Activated CD4-positive, alpha-beta memory T cell treated with anti-CD3 and anti-CD28 coated beads, Interleukin-2, amount 10 ng/mL, durations not matched to agents 7 days and 5 days (primary cell): ENCODE measurements at regions not wholly inside any gene's neighbourhood (a gene's known extent, or its start where the extent isn't known, plus 50 kb on each side); places are given as distances from the start of the nearest gene placed in this dataset.

Experiments
- CTCF ChIA-PET: fragments of 350-600 bp; sonication (Branson Sonifier 250); formaldehyde crosslinking; loops from one replicate; lab custom pipeline; 2021; ENCODE audit warnings: antibody characterized with exemption, inconsistent platforms; lab: Charles Lee
- POLR2A ChIA-PET: fragments of 350-600 bp; sonication (Branson Sonifier 250); formaldehyde crosslinking; loops from one replicate; lab custom pipeline; 2021; ENCODE audit warnings: antibody characterized with exemption; lab: Charles Lee
- DNase-seq: peaks from one replicate; pipeline ENCODE4 v3.0.0-alpha.2; 2020
- H3K27ac Mint-ChIP-seq: one replicate; pipeline ENCODE4 v1.8.0; 2021; ENCODE audit warnings: mild to moderate bottlenecking, mixed read lengths
- H3K27me3 Mint-ChIP-seq: one replicate; pipeline ENCODE4 v1.8.0; 2021; ENCODE audit warnings: mixed read lengths
- H3K36me3 Mint-ChIP-seq: one replicate; pipeline ENCODE4 v1.8.0; 2021; ENCODE audit warnings: low read depth, mixed read lengths
- H3K4me1 Mint-ChIP-seq: one replicate; pipeline ENCODE4 v1.8.0; 2021; ENCODE audit warnings: mixed read lengths
- H3K4me3 Mint-ChIP-seq: one replicate; pipeline ENCODE4 v1.8.0; 2021; ENCODE audit warnings: mild to moderate bottlenecking, mixed read lengths
- H3K9me3 Mint-ChIP-seq: one replicate; pipeline ENCODE4 v1.8.0; 2021; ENCODE audit warnings: mixed read lengths

DNA sequence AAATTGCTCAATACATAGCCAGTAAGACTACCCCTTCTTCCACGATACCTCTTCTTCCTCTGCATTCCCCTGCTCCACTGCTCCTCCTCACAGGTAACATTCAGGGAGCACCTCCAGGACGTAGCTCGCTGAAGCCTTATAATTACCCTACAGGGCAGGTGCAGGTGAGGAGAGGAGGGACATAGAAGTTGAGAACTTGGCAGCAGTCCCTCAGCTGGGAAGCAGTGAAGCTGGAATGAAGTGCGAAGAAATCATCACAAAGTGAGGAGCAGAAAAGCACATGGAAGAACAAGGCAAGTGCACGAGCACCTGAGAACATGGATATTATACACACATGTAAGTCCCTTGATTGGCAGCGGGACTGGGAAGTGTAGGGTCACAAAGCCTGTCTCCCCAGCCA, 118.2 kb downstream of the HSD17B3 start:
- Mint-ChIP-seq H3K4me1 (no peaks in the 10 kb centered on the region), H3K27ac (no peak overlapping the region)
- CTCF ChIA-PET = no interaction called here

DNA sequence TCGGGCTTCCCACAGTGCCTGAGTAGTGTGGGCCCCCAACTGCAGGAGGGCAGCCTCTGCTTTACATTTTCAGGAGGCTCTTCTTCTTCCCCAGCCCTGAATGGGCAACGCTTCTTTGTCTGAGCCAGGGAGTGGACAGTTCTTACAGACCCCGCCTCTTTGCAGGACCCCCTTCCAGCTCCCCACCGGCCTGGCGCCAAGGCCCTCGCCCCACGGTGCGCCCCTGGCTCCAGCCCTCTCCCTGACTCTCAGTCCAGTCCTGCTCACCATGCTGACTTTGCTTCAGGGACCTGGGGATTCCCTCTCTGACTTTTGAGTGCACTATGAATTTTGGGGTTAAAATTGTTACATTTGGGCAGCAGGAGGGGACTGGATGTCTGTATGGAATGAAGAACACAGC, 123.8 kb downstream of the HSD17B3 start:
- H3K4me1 Mint-ChIP-seq = no peaks in the 10 kb centered on the region
- no peak overlapping the region for H3K4me3 Mint-ChIP-seq
- H3K27ac Mint-ChIP-seq = no peak overlapping the region
- CTCF ChIA-PET = no interaction called here
- peaks cover 26% of the 10 kb centered on the region for H3K27me3 Mint-ChIP-seq
- POLR2A ChIA-PET = no interaction called here
- H3K9me3 Mint-ChIP-seq = no peaks in the 10 kb centered on the region
- H3K36me3 Mint-ChIP-seq = no peaks in the 10 kb centered on the region
- DNase-seq = no peak

More for the DNA sequence above, 118.2 kb downstream of the HSD17B3 start:
- POLR2A ChIA-PET = no interaction called here
- Mint-ChIP-seq H3K27me3 (peaks cover 22% of the 10 kb centered on the region), H3K4me3 (no peak overlapping the region), H3K36me3 (no peaks in the 10 kb centered on the region), H3K9me3 (no peaks in the 10 kb centered on the region)
- no peak for DNase-seq

DNA sequence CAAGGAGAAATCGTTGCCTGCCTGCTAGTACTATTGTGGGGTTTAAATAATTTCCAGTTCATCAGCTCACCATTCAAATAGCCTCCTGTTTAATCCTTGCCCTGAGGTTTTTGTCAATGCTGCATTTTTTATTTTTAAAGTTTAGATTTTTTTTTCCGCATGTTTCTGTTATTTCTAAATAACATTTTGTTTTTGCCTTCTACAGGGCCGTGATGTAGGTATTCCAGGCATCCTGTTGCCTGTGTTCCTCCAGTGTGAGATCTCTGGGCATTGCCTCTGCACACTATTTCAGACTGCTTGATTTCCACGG, 124.3 kb downstream of the HSD17B3 start:
- ChIA-PET CTCF (interaction anchor here (1.3 kb wide), 1 partner anchor 33 kb away, joined by 3 read pairs; no protein-coding TSS in a partner anchor), POLR2A (no interaction called here)
- DNase-seq = no peak
- Mint-ChIP-seq H3K4me3 (no peak overlapping the region), H3K9me3 (no peaks in the 10 kb centered on the region), H3K27ac (no peak overlapping the region), H3K36me3 (no peaks in the 10 kb centered on the region), H3K27me3 (peaks cover 26% of the 10 kb centered on the region), H3K4me1 (no peaks in the 10 kb centered on the region)

DNA sequence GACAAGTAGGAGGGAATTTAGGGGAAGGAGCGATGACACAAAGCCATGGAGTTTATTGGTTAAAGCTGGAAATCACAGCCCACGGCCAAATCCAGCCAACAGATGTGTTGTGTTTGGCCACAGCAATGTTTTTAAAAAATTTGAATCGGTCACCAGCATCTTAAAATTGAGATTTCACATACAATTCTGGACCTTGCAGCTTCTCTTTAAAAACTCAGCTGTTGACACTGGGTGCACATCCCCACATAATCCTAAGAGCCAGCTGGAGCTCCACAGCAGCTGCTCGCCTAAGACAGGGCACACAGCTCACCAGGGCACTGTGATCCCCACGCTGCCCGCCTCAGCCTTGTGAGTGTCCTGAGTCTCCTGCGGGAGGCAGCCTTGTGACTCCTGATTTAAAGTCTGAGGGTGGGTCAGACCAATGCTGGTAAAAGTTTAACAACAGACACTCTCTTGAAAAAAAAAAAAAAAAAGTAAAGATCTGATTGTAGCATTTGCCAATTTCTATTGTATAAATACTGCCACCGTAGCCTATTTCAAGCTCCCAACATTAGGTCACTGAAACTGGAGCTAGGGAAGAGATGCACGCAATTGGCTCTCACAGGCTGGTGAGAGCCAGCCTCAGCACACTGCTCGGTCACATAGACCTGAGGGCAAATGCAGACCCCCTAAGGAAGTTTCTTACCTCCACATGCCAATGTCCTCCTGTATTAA, 124.8 kb downstream of the HSD17B3 start:
- CTCF ChIA-PET = interaction anchor here (1.3 kb wide), 1 partner anchor 33 kb away, joined by 3 read pairs; no protein-coding TSS in a partner anchor
- no peak overlapping the region for H3K4me3 Mint-ChIP-seq

DNA sequence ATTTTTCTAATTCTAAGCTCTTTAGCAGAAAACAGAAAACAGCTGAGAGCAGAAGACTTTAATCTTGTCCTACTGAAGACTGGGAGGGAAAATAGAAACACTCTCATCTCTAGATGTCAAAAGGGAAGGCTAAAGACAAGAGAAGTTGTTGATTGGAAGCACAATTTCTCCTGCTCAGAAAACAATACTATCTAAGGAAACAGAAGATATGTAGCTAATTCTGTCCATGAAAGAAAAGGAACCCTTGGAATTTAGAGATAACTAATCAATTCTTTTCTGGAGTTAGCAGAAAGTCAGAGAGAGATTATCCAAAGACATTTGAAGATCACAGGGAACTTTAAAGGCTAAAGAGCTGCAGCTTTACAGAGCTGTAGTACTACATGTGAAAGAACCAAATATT, 126.2 kb downstream of the HSD17B3 start:
- ChIA-PET POLR2A (no interaction called here), CTCF (no interaction called here)
- no peak for DNase-seq
- H3K27me3 Mint-ChIP-seq = peaks cover 26% of the 10 kb centered on the region
- H3K27ac Mint-ChIP-seq = no peak overlapping the region
- no peak overlapping the region for H3K4me3 Mint-ChIP-seq
- no peaks in the 10 kb centered on the region for H3K36me3 Mint-ChIP-seq
- H3K4me1 Mint-ChIP-seq = no peaks in the 10 kb centered on the region
- H3K9me3 Mint-ChIP-seq = no peaks in the 10 kb centered on the region

More for the DNA sequence above, 124.8 kb downstream of the HSD17B3 start:
- Mint-ChIP-seq H3K36me3 (no peaks in the 10 kb centered on the region), H3K27me3 (peaks cover 26% of the 10 kb centered on the region), H3K27ac (no peak overlapping the region), H3K4me1 (no peaks in the 10 kb centered on the region), H3K9me3 (no peaks in the 10 kb centered on the region)
- DNase-seq = no peak
- POLR2A ChIA-PET = no interaction called here

DNA sequence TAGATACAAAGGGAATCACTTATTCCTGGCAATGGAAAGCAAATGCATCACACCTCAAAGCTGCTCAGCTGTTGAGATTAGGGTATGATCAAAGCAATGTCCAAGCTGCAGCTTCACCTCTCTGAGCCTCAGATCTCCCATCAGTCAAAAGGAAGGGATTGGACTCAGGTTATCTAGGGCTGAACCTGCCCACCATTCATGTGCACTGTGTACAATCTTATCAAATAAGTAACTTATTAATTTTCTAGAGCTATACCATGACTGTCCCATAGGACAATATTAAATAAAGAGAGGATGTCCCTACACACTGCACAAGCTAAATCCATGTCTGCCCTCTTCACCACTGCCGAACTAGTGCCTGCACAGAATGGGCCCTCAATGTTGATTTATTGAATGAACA, 127.0 kb downstream of the HSD17B3 start:
- Mint-ChIP-seq H3K36me3 (no peaks in the 10 kb centered on the region), H3K27me3 (peaks cover 26% of the 10 kb centered on the region), H3K27ac (no peak overlapping the region), H3K4me1 (no peaks in the 10 kb centered on the region), H3K4me3 (no peak overlapping the region), H3K9me3 (no peaks in the 10 kb centered on the region)
- ChIA-PET POLR2A (interaction anchor here (0.7 kb wide), 1 partner anchor 19 kb away, joined by 3 read pairs; no protein-coding TSS in a partner anchor), CTCF (no interaction called here)
- DNase-seq = no peak

DNA sequence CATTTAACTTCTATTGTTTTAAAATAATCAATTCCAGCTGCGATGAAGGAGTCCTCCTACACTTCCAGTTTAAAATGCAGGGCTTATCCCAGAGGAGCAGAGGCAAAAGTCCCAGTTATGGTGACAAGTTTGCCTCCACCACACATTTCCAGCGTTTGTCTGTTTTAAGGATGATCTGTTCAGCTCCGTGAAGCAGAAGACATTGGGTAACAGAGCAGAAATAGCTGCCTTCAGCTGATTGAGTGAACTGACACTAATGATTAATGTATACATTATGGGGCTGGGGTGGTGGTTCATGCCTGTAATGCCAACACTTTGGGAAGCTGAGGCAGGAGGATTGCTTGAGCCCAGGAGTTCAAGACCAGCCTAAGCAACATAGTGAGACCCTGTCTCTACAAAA, 127.6 kb downstream of the HSD17B3 start:
- H3K27me3 Mint-ChIP-seq = peaks cover 26% of the 10 kb centered on the region
- no peak overlapping the region for H3K4me3 Mint-ChIP-seq
- H3K9me3 Mint-ChIP-seq = no peaks in the 10 kb centered on the region
- H3K27ac Mint-ChIP-seq = no peak overlapping the region
- no peaks in the 10 kb centered on the region for H3K36me3 Mint-ChIP-seq
- DNase-seq = no peak
- CTCF ChIA-PET = no interaction called here
- no peaks in the 10 kb centered on the region for H3K4me1 Mint-ChIP-seq
- POLR2A ChIA-PET = interaction anchor here (0.7 kb wide), 1 partner anchor 18 kb away, joined by 3 read pairs; no protein-coding TSS in a partner anchor

DNA sequence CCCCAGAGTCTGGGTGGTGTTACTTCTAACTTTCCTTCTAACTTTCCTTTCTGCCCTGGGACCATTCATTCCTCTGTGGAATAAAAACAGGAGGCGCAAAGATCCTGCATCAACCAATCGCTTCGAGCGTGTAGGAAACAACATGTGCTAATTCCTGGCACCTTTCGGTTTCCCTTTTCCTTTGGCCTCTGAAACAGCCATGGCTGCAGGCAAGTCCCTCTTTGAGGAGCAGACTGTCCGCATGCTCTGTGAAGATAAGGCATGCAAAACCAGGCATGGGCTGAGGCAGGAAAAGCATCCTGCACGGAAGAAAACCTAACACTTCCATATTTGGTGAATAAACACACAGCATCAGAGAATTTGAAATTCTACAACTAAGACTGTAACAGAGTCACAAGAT, 128.3 kb downstream of the HSD17B3 start:
- DNase-seq = no peak
- H3K4me1 Mint-ChIP-seq = no peaks in the 10 kb centered on the region
- peaks cover 23% of the 10 kb centered on the region for H3K27me3 Mint-ChIP-seq
- ChIA-PET POLR2A (no interaction called here), CTCF (no interaction called here)
- no peaks in the 10 kb centered on the region for H3K9me3 Mint-ChIP-seq
- no peaks in the 10 kb centered on the region for H3K36me3 Mint-ChIP-seq
- H3K4me3 Mint-ChIP-seq = no peak overlapping the region
- no peak overlapping the region for H3K27ac Mint-ChIP-seq

DNA sequence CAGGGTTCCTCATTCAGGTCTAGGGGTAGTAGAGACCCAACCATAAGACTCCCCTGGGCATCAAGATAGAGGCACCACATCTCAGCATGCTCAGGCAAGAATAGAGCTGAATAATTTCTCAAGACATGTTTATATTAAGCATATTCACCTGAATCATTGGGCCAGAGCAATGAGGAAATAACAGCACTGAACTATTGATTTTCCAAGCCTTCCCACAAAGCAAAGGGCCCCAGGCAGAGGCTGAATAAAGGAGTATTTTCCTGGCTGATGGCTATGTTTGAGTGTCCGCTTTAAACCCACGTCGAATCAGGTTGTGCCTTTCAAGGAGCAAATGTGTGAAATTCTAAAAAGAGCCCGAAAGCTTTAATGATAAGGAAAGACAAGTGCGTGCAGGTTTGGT, 129.2 kb downstream of the HSD17B3 start:
- ChIA-PET CTCF (no interaction called here), POLR2A (no interaction called here)
- Mint-ChIP-seq H3K4me1 (no peaks in the 10 kb centered on the region), H3K27ac (no peak overlapping the region), H3K27me3 (peaks cover 20% of the 10 kb centered on the region), H3K4me3 (no peak overlapping the region), H3K36me3 (no peaks in the 10 kb centered on the region), H3K9me3 (no peaks in the 10 kb centered on the region)
- DNase-seq = no peak

DNA sequence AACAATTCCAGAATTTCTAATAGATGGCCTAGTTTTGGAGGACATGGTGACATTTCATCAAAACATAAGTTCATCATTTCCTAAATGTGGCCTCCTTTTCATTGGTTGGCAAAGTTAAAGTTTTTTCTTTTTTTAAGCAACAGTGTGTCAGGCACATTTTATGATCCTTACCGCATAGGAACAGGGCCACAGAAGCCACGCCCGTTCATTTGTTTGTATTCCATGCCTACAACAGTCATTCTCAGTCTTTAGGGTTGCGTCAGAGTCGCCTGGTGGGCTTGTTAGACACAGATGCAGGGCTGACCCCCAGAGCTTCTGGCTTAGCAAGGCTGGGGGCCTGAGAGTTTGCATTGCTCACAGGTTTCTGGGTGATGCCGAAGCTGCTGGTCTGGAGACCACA, 130.2 kb downstream of the HSD17B3 start:
- DNase-seq = no peak
- Mint-ChIP-seq H3K4me1 (no peaks in the 10 kb centered on the region), H3K9me3 (no peaks in the 10 kb centered on the region), H3K4me3 (no peak overlapping the region), H3K27ac (no peak overlapping the region), H3K36me3 (no peaks in the 10 kb centered on the region), H3K27me3 (peaks cover 18% of the 10 kb centered on the region)
- ChIA-PET CTCF (no interaction called here), POLR2A (no interaction called here)

DNA sequence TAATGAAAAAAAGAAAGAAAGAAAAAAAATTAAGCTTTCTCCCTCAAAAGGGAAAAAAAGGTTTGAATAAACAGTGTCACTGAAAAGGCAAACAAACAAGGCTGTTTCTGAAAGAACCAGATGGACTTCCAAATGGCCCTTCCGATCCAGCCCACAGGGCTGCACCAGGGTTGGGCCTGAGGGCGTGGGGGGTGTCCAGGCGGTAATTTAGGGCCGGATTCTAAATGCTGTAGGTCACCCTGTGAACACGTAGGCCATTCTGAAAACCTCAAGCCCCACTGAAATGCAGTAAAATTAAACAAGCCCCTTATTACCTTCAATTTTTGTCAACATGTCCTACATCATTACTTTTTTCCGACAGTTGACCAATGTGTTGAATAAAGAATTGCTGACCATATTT, 132.1 kb downstream of the HSD17B3 start:
- no peaks in the 10 kb centered on the region for H3K36me3 Mint-ChIP-seq
- H3K9me3 Mint-ChIP-seq = no peaks in the 10 kb centered on the region
- H3K27me3 Mint-ChIP-seq = peaks cover 9% of the 10 kb centered on the region
- no peaks in the 10 kb centered on the region for H3K4me1 Mint-ChIP-seq
- POLR2A ChIA-PET = no interaction called here
- no peak overlapping the region for H3K4me3 Mint-ChIP-seq
- CTCF ChIA-PET = no interaction called here
- no peak for DNase-seq
- no peak overlapping the region for H3K27ac Mint-ChIP-seq

DNA sequence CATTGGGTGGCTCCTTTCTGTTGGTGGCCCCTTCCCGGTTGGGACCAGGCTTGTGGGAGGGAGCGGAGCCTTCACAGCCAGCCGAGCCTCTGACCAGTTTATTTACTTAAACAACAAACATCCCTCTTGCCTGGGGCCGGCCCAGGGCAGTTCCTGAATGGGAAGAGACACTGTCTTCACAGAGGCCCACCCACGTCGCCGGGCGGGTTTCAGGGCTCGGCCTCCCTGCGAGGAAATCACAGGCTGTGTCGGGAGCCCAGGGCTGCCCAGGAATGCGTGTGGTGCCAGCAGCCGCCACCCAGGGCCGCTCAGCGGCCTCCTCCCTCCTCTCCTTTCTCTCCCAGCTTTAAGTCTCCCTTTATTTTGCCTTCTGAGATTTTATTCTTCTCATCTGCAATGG, 132.5 kb downstream of the HSD17B3 start:
- Mint-ChIP-seq H3K9me3 (no peaks in the 10 kb centered on the region), H3K4me3 (no peak overlapping the region), H3K4me1 (no peaks in the 10 kb centered on the region), H3K27me3 (peaks cover 9% of the 10 kb centered on the region), H3K27ac (no peak overlapping the region), H3K36me3 (no peaks in the 10 kb centered on the region)
- ChIA-PET POLR2A (no interaction called here), CTCF (no interaction called here)
- no peak for DNase-seq

DNA sequence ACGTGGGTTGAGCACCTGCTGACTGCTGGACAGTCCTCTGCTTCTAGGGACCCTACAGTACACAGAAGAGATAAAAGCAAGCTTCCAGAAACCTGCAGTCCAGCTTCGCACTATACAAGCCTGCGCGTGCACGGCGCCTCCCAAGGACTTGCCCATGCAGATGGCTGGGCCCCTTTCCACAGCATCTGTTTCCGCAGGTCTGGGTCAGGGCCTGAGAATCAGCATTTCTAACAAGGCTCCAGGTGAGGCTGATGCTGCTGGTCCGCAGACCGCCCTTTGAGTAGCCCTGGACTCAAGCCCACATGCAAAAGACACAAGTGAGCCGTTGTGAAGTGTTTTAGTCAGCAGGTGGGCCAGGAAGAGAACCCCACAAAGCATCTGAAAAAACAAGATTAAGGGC, 133.1 kb downstream of the HSD17B3 start:
- CTCF ChIA-PET = no interaction called here
- Mint-ChIP-seq H3K4me3 (no peak overlapping the region), H3K36me3 (no peaks in the 10 kb centered on the region), H3K4me1 (no peaks in the 10 kb centered on the region), H3K27me3 (peaks cover 6% of the 10 kb centered on the region), H3K27ac (no peak overlapping the region), H3K9me3 (no peaks in the 10 kb centered on the region)
- POLR2A ChIA-PET = no interaction called here
- no peak for DNase-seq

DNA sequence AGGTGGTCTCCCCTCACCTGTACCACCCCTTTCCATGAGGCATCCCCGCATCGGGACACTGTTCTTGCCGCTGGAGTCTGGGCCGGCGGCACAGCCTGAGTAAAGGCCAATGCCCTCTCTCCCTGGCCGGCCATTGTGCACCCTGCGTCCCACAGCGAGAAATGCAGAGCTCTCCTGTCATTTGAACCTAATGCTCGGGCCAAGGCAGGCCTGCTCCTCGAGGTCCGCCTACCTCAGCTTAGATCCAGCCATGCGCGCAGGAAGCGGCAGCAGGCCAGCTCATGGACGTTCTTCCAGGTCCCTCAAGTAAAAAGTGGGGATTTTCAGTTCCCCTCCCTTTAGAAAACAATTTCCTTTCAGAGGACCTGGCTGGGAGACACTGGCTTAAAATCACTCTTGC, 135.0 kb downstream of the HSD17B3 start:
- peaks cover 9% of the 10 kb centered on the region for H3K27me3 Mint-ChIP-seq
- H3K4me1 Mint-ChIP-seq = no peaks in the 10 kb centered on the region
- H3K36me3 Mint-ChIP-seq = no peaks in the 10 kb centered on the region
- DNase-seq = no peak
- H3K4me3 Mint-ChIP-seq = no peak overlapping the region
- no peaks in the 10 kb centered on the region for H3K9me3 Mint-ChIP-seq
- ChIA-PET POLR2A (no interaction called here), CTCF (no interaction called here)
- H3K27ac Mint-ChIP-seq = no peak overlapping the region
